ENCODE measurements at regions not wholly inside any gene's neighbourhood (a gene's known extent, or its start where the extent isn't known, plus 50 kb on each side); places are given as distances from the start of the nearest gene placed in this dataset.

GRCh38 chr1:98047171-98047570 is 126.3 kb upstream of the DPYD start:
- ChIA-PET CTCF (interaction anchor here (0.6 kb wide), 1 partner anchor 1126 kb away, joined by 3 read pairs; no protein-coding TSS in a partner anchor), POLR2A (no interaction called here)
- no peak for DNase-seq (ENCODE audit: extremely low spot score)
- TF ChIP-seq LEF1 (IDR thresholded peaks at IDR 0.05; ENCODE audit: borderline replicate concordance) (no peak), ELF4 (IDR thresholded peaks at IDR 0.05) (no peak), FOXK2 (IDR thresholded peaks at IDR 0.05) (no peak), SUZ12 (IDR thresholded peaks at IDR 0.05) (no peak), SP1 (IDR thresholded peaks at IDR 0.05) (no peak), ZNF384 (IDR thresholded peaks at IDR 0.05) (no peak), ARNT (IDR thresholded peaks at IDR 0.05) (no peak), L3MBTL2 (conservative IDR thresholded peaks at IDR 0.05) (no peak), HDGF (IDR thresholded peaks at IDR 0.05; ENCODE audit: borderline replicate concordance) (no peak), TARDBP (IDR thresholded peaks at IDR 0.05) (no peak), FOXM1 (IDR thresholded peaks at IDR 0.05; ENCODE audit: borderline replicate concordance) (no peak), NFRKB (IDR thresholded peaks at IDR 0.05) (no peak), CTBP1 (IDR thresholded peaks at IDR 0.05; ENCODE audit: borderline replicate concordance) (no peak)

GRCh38 chr1:98045767-98046641 is 125.2 kb upstream of the DPYD start:
- no peak for TF ChIP-seq TARDBP (IDR thresholded peaks at IDR 0.05)
- TF ChIP-seq LEF1 (IDR thresholded peaks at IDR 0.05; ENCODE audit: borderline replicate concordance) = no peak
- TF ChIP-seq SP1 (IDR thresholded peaks at IDR 0.05) = no peak
- no peak for TF ChIP-seq FOXM1 (IDR thresholded peaks at IDR 0.05; ENCODE audit: borderline replicate concordance)
- no peak for TF ChIP-seq ELF4 (IDR thresholded peaks at IDR 0.05)
- no peak for TF ChIP-seq BHLHE40 (IDR thresholded peaks at IDR 0.05; ENCODE audit: borderline replicate concordance)
- TF ChIP-seq ZNF384 (IDR thresholded peaks at IDR 0.05) = no peak
- no peak for TF ChIP-seq FOXA1 (IDR thresholded peaks at IDR 0.05)
- POLR2A ChIA-PET = interaction anchor here (1.2 kb wide), 1 partner anchor 125 kb away, joined by 3 read pairs; the partner anchor contains the start of gene DPYD
- CTCF ChIA-PET = no interaction called here

DNA sequence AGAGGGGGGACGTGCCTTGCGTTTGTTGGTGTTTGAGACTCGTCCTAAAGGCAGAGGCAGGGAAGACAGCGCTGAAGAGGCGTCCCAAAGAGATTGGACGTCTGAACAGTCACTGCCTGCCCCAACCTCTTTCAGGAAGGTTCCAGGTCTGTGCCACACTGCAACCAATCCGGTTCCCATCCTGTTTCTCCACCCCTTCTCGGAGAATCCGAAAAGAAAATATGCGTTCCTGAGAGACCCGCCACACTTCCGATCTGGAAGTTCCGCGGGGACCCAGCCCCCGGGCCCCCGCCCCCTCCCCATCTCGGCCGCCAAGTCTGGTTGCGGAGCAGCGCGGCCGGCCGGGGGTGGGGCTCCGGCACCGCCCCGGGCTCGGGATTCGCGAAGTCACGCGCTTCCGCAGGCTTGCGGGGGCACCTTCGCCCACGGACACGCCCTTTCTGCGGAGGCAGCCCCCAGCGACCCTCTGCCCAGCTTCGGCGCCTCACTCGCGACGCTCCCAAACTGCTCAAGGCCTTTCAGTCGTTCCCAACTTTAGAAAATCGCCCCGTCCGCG is 124.5 kb upstream of the DPYD start:
- POLR2A ChIA-PET = interaction anchor here (1.2 kb wide), 1 partner anchor 124 kb away, joined by 3 read pairs; the partner anchor contains the start of gene DPYD
- DNase-seq (ENCODE audit: extremely low spot score) = no peak
- TF ChIP-seq SUZ12 (IDR thresholded peaks at IDR 0.05) (no peak), NFRKB (IDR thresholded peaks at IDR 0.05) (no peak), L3MBTL2 (conservative IDR thresholded peaks at IDR 0.05) (no peak), HDGF (IDR thresholded peaks at IDR 0.05; ENCODE audit: borderline replicate concordance) (no peak), ARNT (IDR thresholded peaks at IDR 0.05) (no peak), SP1 (IDR thresholded peaks at IDR 0.05) (no peak), FOXA1 (IDR thresholded peaks at IDR 0.05) (no peak), CTBP1 (IDR thresholded peaks at IDR 0.05; ENCODE audit: borderline replicate concordance) (no peak), LEF1 (IDR thresholded peaks at IDR 0.05; ENCODE audit: borderline replicate concordance) (no peak), ELF4 (IDR thresholded peaks at IDR 0.05) (no peak), ZNF384 (IDR thresholded peaks at IDR 0.05) (no peak), BHLHE40 (IDR thresholded peaks at IDR 0.05; ENCODE audit: borderline replicate concordance) (no peak), TARDBP (IDR thresholded peaks at IDR 0.05) (no peak), FOXM1 (IDR thresholded peaks at IDR 0.05; ENCODE audit: borderline replicate concordance) (no peak)
- CTCF ChIA-PET = no interaction called here

More at GRCh38 chr1:98045767-98046641, 125.2 kb upstream of the DPYD start:
- no peak for DNase-seq (ENCODE audit: extremely low spot score)

DNA sequence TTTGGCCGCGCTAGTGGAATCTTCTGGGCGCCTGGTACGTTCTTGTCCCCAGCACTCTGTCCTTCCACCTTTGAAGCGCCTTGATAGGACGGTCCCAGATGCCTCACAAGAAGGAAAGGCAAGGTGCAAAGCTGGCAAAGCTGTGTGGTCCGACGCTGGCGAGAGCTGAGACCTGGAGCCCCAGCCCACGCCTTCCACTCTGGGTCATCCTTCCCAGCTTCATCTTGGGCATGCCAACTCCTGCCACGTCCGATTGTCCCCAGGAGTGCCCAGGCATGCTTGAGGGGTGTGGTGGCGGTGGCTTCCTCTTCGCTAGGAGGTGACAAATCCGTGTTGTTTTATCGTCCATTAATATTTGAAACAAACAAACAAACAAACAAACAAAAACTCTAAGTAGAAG is 123.9 kb upstream of the DPYD start:
- CTCF ChIA-PET = interaction anchor here (0.6 kb wide), 1 partner anchor 396 kb away, joined by 6 read pairs; no protein-coding TSS in a partner anchor
- TF ChIP-seq LEF1 (IDR thresholded peaks at IDR 0.05; ENCODE audit: borderline replicate concordance) (no peak), FOXK2 (IDR thresholded peaks at IDR 0.05) (no peak), FOXM1 (IDR thresholded peaks at IDR 0.05; ENCODE audit: borderline replicate concordance) (no peak), BHLHE40 (IDR thresholded peaks at IDR 0.05; ENCODE audit: borderline replicate concordance) (no peak), ZNF384 (IDR thresholded peaks at IDR 0.05) (no peak), L3MBTL2 (conservative IDR thresholded peaks at IDR 0.05) (no peak), TARDBP (IDR thresholded peaks at IDR 0.05) (no peak), ELF4 (IDR thresholded peaks at IDR 0.05) (no peak), SUZ12 (IDR thresholded peaks at IDR 0.05) (no peak), HDGF (IDR thresholded peaks at IDR 0.05; ENCODE audit: borderline replicate concordance) (no peak), CTBP1 (IDR thresholded peaks at IDR 0.05; ENCODE audit: borderline replicate concordance) (no peak), SP1 (IDR thresholded peaks at IDR 0.05) (no peak), NFRKB (IDR thresholded peaks at IDR 0.05) (no peak), ARNT (IDR thresholded peaks at IDR 0.05) (no peak), FOXA1 (IDR thresholded peaks at IDR 0.05) (no peak)
- TF ChIP-seq, protein P1, sequence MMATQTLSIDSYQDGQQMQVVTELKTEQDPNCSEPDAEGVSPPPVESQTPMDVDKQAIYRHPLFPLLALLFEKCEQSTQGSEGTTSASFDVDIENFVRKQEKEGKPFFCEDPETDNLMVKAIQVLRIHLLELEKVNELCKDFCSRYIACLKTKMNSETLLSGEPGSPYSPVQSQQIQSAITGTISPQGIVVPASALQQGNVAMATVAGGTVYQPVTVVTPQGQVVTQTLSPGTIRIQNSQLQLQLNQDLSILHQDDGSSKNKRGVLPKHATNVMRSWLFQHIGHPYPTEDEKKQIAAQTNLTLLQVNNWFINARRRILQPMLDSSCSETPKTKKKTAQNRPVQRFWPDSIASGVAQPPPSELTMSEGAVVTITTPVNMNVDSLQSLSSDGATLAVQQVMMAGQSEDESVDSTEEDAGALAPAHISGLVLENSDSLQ (IDR thresholded peaks at IDR 0.05) = no peak
- POLR2A ChIA-PET = interaction anchor here (1.2 kb wide), 1 partner anchor 124 kb away, joined by 3 read pairs; the partner anchor contains the start of gene DPYD
- no peak for DNase-seq (ENCODE audit: extremely low spot score)

DNA sequence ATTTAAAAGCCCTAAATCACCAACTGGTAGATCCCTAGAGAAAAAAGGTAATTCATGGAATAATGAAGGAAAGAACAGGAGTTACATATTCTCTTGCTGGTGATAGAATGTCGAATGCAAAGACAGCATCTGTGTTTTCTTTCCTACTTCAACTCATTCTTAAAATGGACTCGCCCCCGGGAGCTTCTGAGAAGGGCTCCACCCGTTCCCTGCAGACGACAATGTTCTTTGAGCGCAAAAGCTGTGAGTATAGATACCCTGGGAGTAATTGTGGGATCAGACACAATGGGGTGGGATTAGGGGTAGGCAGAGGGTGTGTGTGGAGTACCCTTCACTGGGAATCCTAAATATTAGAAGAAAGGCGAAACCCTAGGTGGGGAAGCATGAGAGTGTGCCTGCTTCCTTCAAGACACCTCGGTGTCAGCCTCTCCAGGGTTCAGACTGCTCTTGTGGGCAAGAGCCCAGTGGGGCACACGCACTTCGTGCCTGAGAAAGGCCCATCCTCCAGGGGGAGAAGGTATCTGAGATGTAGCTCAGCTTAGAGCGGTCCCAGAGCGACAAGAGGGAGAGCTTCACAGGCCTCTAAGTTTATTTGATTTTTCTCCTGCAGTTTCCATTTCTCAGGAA is 123.3 kb upstream of the DPYD start:
- no peak for TF ChIP-seq FOXA1 (IDR thresholded peaks at IDR 0.05)
- no peak for TF ChIP-seq CTBP1 (IDR thresholded peaks at IDR 0.05; ENCODE audit: borderline replicate concordance)
- TF ChIP-seq ZNF384 (IDR thresholded peaks at IDR 0.05) = no peak
- TF ChIP-seq LEF1 (IDR thresholded peaks at IDR 0.05; ENCODE audit: borderline replicate concordance) = no peak
- TF ChIP-seq, protein P1 (IDR thresholded peaks at IDR 0.05) = no peak
- no peak for TF ChIP-seq SP1 (IDR thresholded peaks at IDR 0.05)
- TF ChIP-seq HDGF (IDR thresholded peaks at IDR 0.05; ENCODE audit: borderline replicate concordance) = no peak
- no peak for TF ChIP-seq FOXM1 (IDR thresholded peaks at IDR 0.05; ENCODE audit: borderline replicate concordance)
- TF ChIP-seq SUZ12 (IDR thresholded peaks at IDR 0.05) = no peak
- TF ChIP-seq TARDBP (IDR thresholded peaks at IDR 0.05) = no peak
- TF ChIP-seq NFRKB (IDR thresholded peaks at IDR 0.05) = no peak
- TF ChIP-seq FOXK2 (IDR thresholded peaks at IDR 0.05) = no peak
- TF ChIP-seq BHLHE40 (IDR thresholded peaks at IDR 0.05; ENCODE audit: borderline replicate concordance) = no peak
- DNase-seq (ENCODE audit: extremely low spot score) = no peak
- ChIA-PET CTCF (interaction anchor here (0.6 to 0.7 kb wide), 2 partner anchors 59 to 396 kb away, joined by 3 to 6 read pairs; no protein-coding TSS in a partner anchor), POLR2A (no interaction called here)
